ENCODE measurements at regions not wholly inside any gene's neighbourhood (a gene's known extent, or its start where the extent isn't known, plus 50 kb on each side); places are given as distances from the start of the nearest gene placed in this dataset.

- H3K79me1 ChIP-seq (replicated peaks; ENCODE audit: low read length, poor library complexity, severe bottlenecking) = no peaks in the 10 kb centered on the region
- no peak overlapping the region for H3K18ac ChIP-seq (ENCODE audit: low read depth in 1 of 2, low read length in 2 of 2)
- H3K4me1 ChIP-seq (ENCODE audit: control insufficient read depth, insufficient read depth, low read depth, low read length) = no peaks in the 10 kb centered on the region
- no peak overlapping the region for H3K4me2 ChIP-seq (ENCODE audit: low read length, poor library complexity, severe bottlenecking)
- no peak overlapping the region for H3K4me3 ChIP-seq (ENCODE audit: insufficient read depth in 1 of 2, low read depth in 1 of 2, low read length in 2 of 2)
- H2BK120ac ChIP-seq (ENCODE audit: low read depth, low read length) = no peak overlapping the region
- no peak overlapping the region for H2BK12ac ChIP-seq (ENCODE audit: low read length in 2 of 2)
- H4K91ac ChIP-seq (ENCODE audit: low read length) = no peak overlapping the region
- H3K9ac ChIP-seq (ENCODE audit: low read length) = no peak overlapping the region
- no peaks in the 10 kb centered on the region for H3K36me3 ChIP-seq (ENCODE audit: control insufficient read depth in 1 of 2, insufficient read depth in 2 of 2, low read depth in 1 of 2, low read length in 2 of 2)
- H3K14ac ChIP-seq (ENCODE audit: low read length in 2 of 2) = no peak overlapping the region
- H3K27me3 ChIP-seq (ENCODE audit: control insufficient read depth in 1 of 2, insufficient read depth in 1 of 2, low read length in 2 of 2) = no peaks in the 10 kb centered on the region
- DNase-seq = no peak
- no CpG with 5 or more reads among the region's 1 CpG for WGBS
- H3K9me3 ChIP-seq (ENCODE audit: control insufficient read depth, low read length) = peaks cover 9% of the 10 kb centered on the region
- no peak overlapping the region for H2AFZ ChIP-seq (ENCODE audit: low read depth, low read length)
- no peak overlapping the region for H2AK5ac ChIP-seq (ENCODE audit: low read length, severe bottlenecking)
- H2BK15ac ChIP-seq (ENCODE audit: low read depth, poor library complexity, severe bottlenecking) = no peak overlapping the region
- H3K27ac ChIP-seq (ENCODE audit: low read length, poor library complexity, severe bottlenecking) = no peak overlapping the region
- H3K4ac ChIP-seq (ENCODE audit: low read depth in 1 of 2, low read length in 2 of 2) = no peak overlapping the region
- no peak overlapping the region for H4K8ac ChIP-seq (ENCODE audit: low read length)
- no peak overlapping the region for H3K23ac ChIP-seq (ENCODE audit: low read length in 2 of 2)
- H2BK5ac ChIP-seq (ENCODE audit: low read depth, low read length, poor library complexity, severe bottlenecking) = no peak overlapping the region
Measured at GRCh38 chr11:90590286-90590685, 367.4 kb upstream of the CHORDC1 start.

DNA sequence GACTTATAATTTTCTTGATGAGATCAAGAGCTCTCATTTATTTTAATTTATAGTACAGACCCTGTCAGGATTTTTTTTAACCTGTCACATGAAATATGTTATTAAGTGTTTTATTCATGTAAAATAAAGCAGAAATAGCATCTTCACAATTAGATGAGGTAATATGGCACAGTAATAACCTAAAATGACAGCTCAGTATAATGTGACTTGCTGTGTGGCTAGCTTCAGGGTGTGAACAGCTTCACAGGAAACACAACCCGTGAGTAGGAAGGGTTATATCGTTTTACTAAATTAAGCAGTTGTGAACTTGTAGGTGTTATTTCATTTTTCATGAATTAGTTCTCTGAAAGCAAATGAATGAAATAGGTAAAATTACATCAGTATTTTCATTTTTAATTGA, 366.9 kb upstream of the CHORDC1 start:
- no peak overlapping the region for H2BK15ac ChIP-seq (ENCODE audit: low read depth, poor library complexity, severe bottlenecking)
- no peak overlapping the region for H3K4me2 ChIP-seq (ENCODE audit: low read length, poor library complexity, severe bottlenecking)
- no peaks in the 10 kb centered on the region for H3K79me1 ChIP-seq (replicated peaks; ENCODE audit: low read length, poor library complexity, severe bottlenecking)
- H3K4ac ChIP-seq (ENCODE audit: low read depth in 1 of 2, low read length in 2 of 2) = no peak overlapping the region
- no peak overlapping the region for H3K18ac ChIP-seq (ENCODE audit: low read depth in 1 of 2, low read length in 2 of 2)
- no peak overlapping the region for H2BK12ac ChIP-seq (ENCODE audit: low read length in 2 of 2)
- H2BK120ac ChIP-seq (ENCODE audit: low read depth, low read length) = no peak overlapping the region
- H2AK5ac ChIP-seq (ENCODE audit: low read length, severe bottlenecking) = no peak overlapping the region
- H4K91ac ChIP-seq (ENCODE audit: low read length) = no peak overlapping the region
- no peak overlapping the region for H3K4me3 ChIP-seq (ENCODE audit: insufficient read depth in 1 of 2, low read depth in 1 of 2, low read length in 2 of 2)
- H2AFZ ChIP-seq (ENCODE audit: low read depth, low read length) = no peak overlapping the region
- H4K8ac ChIP-seq (ENCODE audit: low read length) = no peak overlapping the region
- H3K14ac ChIP-seq (ENCODE audit: low read length in 2 of 2) = no peak overlapping the region
- DNase-seq = no peak
- H3K4me1 ChIP-seq (ENCODE audit: control insufficient read depth, insufficient read depth, low read depth, low read length) = no peaks in the 10 kb centered on the region
- H3K9me3 ChIP-seq (ENCODE audit: control insufficient read depth, low read length) = peaks cover 9% of the 10 kb centered on the region
- no peaks in the 10 kb centered on the region for H3K36me3 ChIP-seq (ENCODE audit: control insufficient read depth in 1 of 2, insufficient read depth in 2 of 2, low read depth in 1 of 2, low read length in 2 of 2)
- 55% methylated on average over 2 of the region's 2 CpGs for WGBS
- H2BK5ac ChIP-seq (ENCODE audit: low read depth, low read length, poor library complexity, severe bottlenecking) = no peak overlapping the region
- H3K27me3 ChIP-seq (ENCODE audit: control insufficient read depth in 1 of 2, insufficient read depth in 1 of 2, low read length in 2 of 2) = no peaks in the 10 kb centered on the region
- H3K9ac ChIP-seq (ENCODE audit: low read length) = no peak overlapping the region
- no peak overlapping the region for H3K23ac ChIP-seq (ENCODE audit: low read length in 2 of 2)
- H3K27ac ChIP-seq (ENCODE audit: low read length, poor library complexity, severe bottlenecking) = no peak overlapping the region

DNA sequence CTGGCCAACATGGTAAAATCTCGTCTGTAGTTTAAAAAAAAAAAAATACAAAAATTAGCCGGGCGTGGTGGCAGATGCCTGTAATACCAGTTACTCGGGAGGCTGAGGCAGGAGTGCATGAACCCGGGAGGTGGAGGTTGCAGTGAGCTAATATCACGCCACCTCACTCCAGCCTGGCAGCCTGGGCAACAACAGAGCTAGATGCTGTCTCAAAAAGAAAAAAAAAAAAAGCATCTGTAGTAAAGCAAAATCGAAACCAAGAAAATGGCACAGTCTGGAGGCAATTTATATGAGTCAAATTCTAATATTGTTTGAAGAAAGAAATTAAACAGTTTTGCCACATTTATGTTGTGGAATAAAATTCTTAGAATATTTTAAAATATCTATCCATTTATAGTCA, 365.0 kb upstream of the CHORDC1 start:
- no peak overlapping the region for H2AFZ ChIP-seq (ENCODE audit: low read depth, low read length)
- no peak for DNase-seq
- no peak overlapping the region for H2BK12ac ChIP-seq (ENCODE audit: low read length in 2 of 2)
- H4K91ac ChIP-seq (ENCODE audit: low read length) = no peak overlapping the region
- H3K4me2 ChIP-seq (ENCODE audit: low read length, poor library complexity, severe bottlenecking) = no peak overlapping the region
- H3K9ac ChIP-seq (ENCODE audit: low read length) = no peak overlapping the region
- H4K8ac ChIP-seq (ENCODE audit: low read length) = no peak overlapping the region
- no peak overlapping the region for H2BK5ac ChIP-seq (ENCODE audit: low read depth, low read length, poor library complexity, severe bottlenecking)
- no peaks in the 10 kb centered on the region for H3K36me3 ChIP-seq (ENCODE audit: control insufficient read depth in 1 of 2, insufficient read depth in 2 of 2, low read depth in 1 of 2, low read length in 2 of 2)
- no peak overlapping the region for H3K4ac ChIP-seq (ENCODE audit: low read depth in 1 of 2, low read length in 2 of 2)
- no peak overlapping the region for H3K23ac ChIP-seq (ENCODE audit: low read length in 2 of 2)
- H2BK15ac ChIP-seq (ENCODE audit: low read depth, poor library complexity, severe bottlenecking) = no peak overlapping the region
- H2AK5ac ChIP-seq (ENCODE audit: low read length, severe bottlenecking) = no peak overlapping the region
- H3K14ac ChIP-seq (ENCODE audit: low read length in 2 of 2) = no peak overlapping the region
- 83% methylated on average over 6 of the region's 7 CpGs for WGBS
- no peak overlapping the region for H3K4me3 ChIP-seq (ENCODE audit: insufficient read depth in 1 of 2, low read depth in 1 of 2, low read length in 2 of 2)
- no peak overlapping the region for H2BK120ac ChIP-seq (ENCODE audit: low read depth, low read length)
- no peaks in the 10 kb centered on the region for H3K4me1 ChIP-seq (ENCODE audit: control insufficient read depth, insufficient read depth, low read depth, low read length)
- no peak overlapping the region for H3K18ac ChIP-seq (ENCODE audit: low read depth in 1 of 2, low read length in 2 of 2)
- H3K27ac ChIP-seq (ENCODE audit: low read length, poor library complexity, severe bottlenecking) = no peak overlapping the region
- H3K9me3 ChIP-seq (ENCODE audit: control insufficient read depth, low read length) = peaks cover 12% of the 10 kb centered on the region
- no peaks in the 10 kb centered on the region for H3K79me1 ChIP-seq (replicated peaks; ENCODE audit: low read length, poor library complexity, severe bottlenecking)
- H3K27me3 ChIP-seq (ENCODE audit: control insufficient read depth in 1 of 2, insufficient read depth in 1 of 2, low read length in 2 of 2) = no peaks in the 10 kb centered on the region

GRCh38 chr11:90585491-90585890, 362.6 kb upstream of the CHORDC1 start:
- H3K23ac ChIP-seq (ENCODE audit: low read length in 2 of 2) = no peak overlapping the region
- no peak overlapping the region for H4K8ac ChIP-seq (ENCODE audit: low read length)
- no peak overlapping the region for H2AFZ ChIP-seq (ENCODE audit: low read depth, low read length)
- H2BK15ac ChIP-seq (ENCODE audit: low read depth, poor library complexity, severe bottlenecking) = no peak overlapping the region
- H2BK5ac ChIP-seq (ENCODE audit: low read depth, low read length, poor library complexity, severe bottlenecking) = no peak overlapping the region
- DNase-seq = no peak
- H3K4me2 ChIP-seq (ENCODE audit: low read length, poor library complexity, severe bottlenecking) = no peak overlapping the region
- no peaks in the 10 kb centered on the region for H3K27me3 ChIP-seq (ENCODE audit: control insufficient read depth in 1 of 2, insufficient read depth in 1 of 2, low read length in 2 of 2)
- peaks cover 7% of the 10 kb centered on the region for H3K9me3 ChIP-seq (ENCODE audit: control insufficient read depth, low read length)
- no CpG with 5 or more reads among the region's 1 CpG for WGBS
- no peaks in the 10 kb centered on the region for H3K4me1 ChIP-seq (ENCODE audit: control insufficient read depth, insufficient read depth, low read depth, low read length)
- H3K9ac ChIP-seq (ENCODE audit: low read length) = no peak overlapping the region
- H4K91ac ChIP-seq (ENCODE audit: low read length) = no peak overlapping the region
- no peaks in the 10 kb centered on the region for H3K36me3 ChIP-seq (ENCODE audit: control insufficient read depth in 1 of 2, insufficient read depth in 2 of 2, low read depth in 1 of 2, low read length in 2 of 2)
- no peak overlapping the region for H2AK5ac ChIP-seq (ENCODE audit: low read length, severe bottlenecking)
- H3K14ac ChIP-seq (ENCODE audit: low read length in 2 of 2) = no peak overlapping the region
- H3K79me1 ChIP-seq (replicated peaks; ENCODE audit: low read length, poor library complexity, severe bottlenecking) = no peaks in the 10 kb centered on the region
- H3K4me3 ChIP-seq (ENCODE audit: insufficient read depth in 1 of 2, low read depth in 1 of 2, low read length in 2 of 2) = no peak overlapping the region
- H3K4ac ChIP-seq (ENCODE audit: low read depth in 1 of 2, low read length in 2 of 2) = no peak overlapping the region
- no peak overlapping the region for H3K18ac ChIP-seq (ENCODE audit: low read depth in 1 of 2, low read length in 2 of 2)
- no peak overlapping the region for H2BK12ac ChIP-seq (ENCODE audit: low read length in 2 of 2)
- H3K27ac ChIP-seq (ENCODE audit: low read length, poor library complexity, severe bottlenecking) = no peak overlapping the region
- H2BK120ac ChIP-seq (ENCODE audit: low read depth, low read length) = no peak overlapping the region

All from mesenchymal stem cell (in vitro differentiated cells and primary cell).